ENCODE measurements at regions not wholly inside any gene's neighbourhood (a gene's known extent, or its start where the extent isn't known, plus 50 kb on each side); places are given as distances from the start of the nearest gene placed in this dataset.

DNA sequence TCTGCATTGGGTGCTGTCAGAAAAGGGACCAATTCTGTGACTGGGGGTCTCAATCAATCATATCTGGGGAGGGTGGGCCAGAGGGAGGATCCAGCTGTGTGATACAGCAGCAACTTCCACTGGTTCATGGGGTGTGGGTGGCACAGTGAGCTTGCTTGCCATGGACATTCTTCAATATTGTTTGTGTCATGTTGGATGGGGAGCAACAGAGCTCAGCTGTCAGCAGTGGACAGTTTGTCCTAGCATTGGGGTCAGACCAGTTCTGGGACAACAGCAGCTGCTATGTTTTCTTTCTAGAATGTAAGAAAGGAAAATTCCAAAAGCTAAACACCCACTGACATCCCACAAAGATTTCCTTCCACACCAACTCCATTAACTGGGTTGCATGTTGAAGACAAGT lies 221.9 kb upstream of the CDH4 start:
- H3K27me3 Mint-ChIP-seq (ENCODE audit: low read depth in 3 of 3), result peaks cover 1 to 4% (median 1%) of the 10 kb centered on the region in 3 donors
- no peak overlapping the region for H3K4me3 Mint-ChIP-seq
- H3K27ac Mint-ChIP-seq, result no peak overlapping the region
- DNase-seq, result no peak
- no peaks in the 10 kb centered on the region for H3K4me1 Mint-ChIP-seq
- H3K9me3 Mint-ChIP-seq, result peaks cover 0 to 3% (median 0%) of the 10 kb centered on the region in 6 donors
- no peaks in the 10 kb centered on the region for H3K36me3 Mint-ChIP-seq

DNA sequence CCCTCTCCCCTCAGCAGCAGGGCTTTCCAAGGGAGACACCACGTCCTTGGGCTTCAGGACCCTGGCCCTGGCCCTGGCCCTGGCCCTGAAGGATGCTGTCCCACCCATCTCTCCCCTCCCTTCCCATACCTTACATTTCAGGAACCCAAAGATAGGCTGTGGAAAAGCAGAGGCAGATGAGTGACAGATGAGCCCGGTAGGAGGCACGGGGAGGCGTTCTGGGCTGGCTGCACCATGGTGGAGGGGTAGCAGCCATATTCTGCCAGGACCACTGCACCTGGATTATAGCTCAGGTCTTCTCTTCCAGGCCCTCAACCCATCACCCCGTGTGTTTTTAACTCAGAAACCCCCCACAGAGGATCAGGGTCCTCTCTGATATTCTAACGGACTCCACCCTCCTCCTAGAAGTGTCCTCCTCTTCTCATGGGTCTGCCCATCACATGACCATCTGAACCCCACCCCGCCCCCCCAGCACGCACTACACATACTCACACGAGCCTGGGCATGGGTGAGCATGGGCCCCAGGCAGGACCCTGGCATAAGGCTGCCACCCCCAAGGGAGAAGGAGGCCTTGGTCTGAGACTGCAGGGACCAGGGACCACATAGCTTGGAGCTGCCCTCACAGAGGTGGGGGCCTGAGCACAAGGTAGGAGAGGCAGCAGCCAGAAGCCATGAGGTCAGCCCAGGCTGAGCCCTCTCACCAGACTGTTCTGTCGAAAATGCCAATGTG lies 220.8 kb upstream of the CDH4 start:
- no peak overlapping the region for H3K4me3 Mint-ChIP-seq
- no peaks in the 10 kb centered on the region for H3K4me1 Mint-ChIP-seq
- peaks cover 0 to 3% (median 0%) of the 10 kb centered on the region in 6 donors for H3K9me3 Mint-ChIP-seq
- no peaks in the 10 kb centered on the region for H3K36me3 Mint-ChIP-seq
- H3K27ac Mint-ChIP-seq, result no peak overlapping the region
- no peak for DNase-seq
- H3K27me3 Mint-ChIP-seq (ENCODE audit: low read depth in 3 of 3), result peaks cover 0 to 4% (median 1%) of the 10 kb centered on the region in 3 donors

DNA sequence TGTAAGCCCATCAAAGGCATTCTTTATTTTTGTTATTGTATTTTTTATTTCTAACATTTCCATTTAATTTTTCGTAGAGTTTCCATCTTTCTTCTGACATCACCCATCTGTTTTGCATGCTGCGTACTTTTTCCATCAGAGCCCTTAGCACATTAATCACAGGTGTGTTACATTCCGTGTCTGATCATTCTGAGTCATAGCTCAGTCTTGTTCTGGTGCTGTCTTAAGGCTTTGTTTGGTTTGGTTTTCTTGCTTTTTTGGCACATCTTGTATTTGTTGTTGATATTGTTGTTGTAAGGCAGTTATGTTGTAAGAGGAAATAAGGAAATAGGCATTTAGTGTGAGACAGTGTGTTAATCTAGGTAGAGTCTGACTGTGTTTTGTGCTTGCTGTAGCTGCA lies 214.6 kb upstream of the CDH4 start:
- Mint-ChIP-seq H3K36me3 (no peaks in the 10 kb centered on the region), H3K27ac (no peak overlapping the region), H3K27me3 (ENCODE audit: low read depth in 3 of 3) (peaks cover 0 to 9% (median 4%) of the 10 kb centered on the region in 3 donors), H3K4me1 (no peaks in the 10 kb centered on the region), H3K4me3 (no peak overlapping the region), H3K9me3 (peaks cover 0 to 11% (median 0%) of the 10 kb centered on the region in 6 donors)
- no peak for DNase-seq

DNA sequence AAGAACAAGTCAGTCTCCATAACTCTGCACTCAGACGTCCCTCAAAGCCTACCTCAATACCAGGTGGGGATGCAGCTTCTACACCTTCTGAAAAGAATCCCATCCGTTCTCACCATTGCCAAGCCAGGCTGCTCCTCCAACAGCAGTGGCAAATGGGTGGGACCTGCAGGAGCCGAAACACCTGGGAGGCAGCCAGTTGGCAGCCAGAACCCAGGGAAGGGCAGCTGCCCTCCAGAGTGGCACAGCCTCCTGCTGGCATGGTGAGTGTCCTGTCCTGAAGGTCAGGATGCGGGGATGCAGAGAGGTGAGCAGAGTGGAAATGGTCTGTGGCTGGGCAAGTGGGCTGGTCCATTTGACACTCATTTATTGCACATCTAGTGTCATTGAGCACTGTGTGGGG lies 210.6 kb upstream of the CDH4 start:
- Mint-ChIP-seq H3K36me3 (no peaks in the 10 kb centered on the region), H3K27ac (no peak overlapping the region), H3K9me3 (peaks cover 0 to 11% (median 0%) of the 10 kb centered on the region in 6 donors), H3K27me3 (ENCODE audit: low read depth in 3 of 3) (peaks cover 4 to 8% (median 4%) of the 10 kb centered on the region in 3 donors), H3K4me1 (no peaks in the 10 kb centered on the region), H3K4me3 (no peak overlapping the region)
- DNase-seq, result no peak

DNA sequence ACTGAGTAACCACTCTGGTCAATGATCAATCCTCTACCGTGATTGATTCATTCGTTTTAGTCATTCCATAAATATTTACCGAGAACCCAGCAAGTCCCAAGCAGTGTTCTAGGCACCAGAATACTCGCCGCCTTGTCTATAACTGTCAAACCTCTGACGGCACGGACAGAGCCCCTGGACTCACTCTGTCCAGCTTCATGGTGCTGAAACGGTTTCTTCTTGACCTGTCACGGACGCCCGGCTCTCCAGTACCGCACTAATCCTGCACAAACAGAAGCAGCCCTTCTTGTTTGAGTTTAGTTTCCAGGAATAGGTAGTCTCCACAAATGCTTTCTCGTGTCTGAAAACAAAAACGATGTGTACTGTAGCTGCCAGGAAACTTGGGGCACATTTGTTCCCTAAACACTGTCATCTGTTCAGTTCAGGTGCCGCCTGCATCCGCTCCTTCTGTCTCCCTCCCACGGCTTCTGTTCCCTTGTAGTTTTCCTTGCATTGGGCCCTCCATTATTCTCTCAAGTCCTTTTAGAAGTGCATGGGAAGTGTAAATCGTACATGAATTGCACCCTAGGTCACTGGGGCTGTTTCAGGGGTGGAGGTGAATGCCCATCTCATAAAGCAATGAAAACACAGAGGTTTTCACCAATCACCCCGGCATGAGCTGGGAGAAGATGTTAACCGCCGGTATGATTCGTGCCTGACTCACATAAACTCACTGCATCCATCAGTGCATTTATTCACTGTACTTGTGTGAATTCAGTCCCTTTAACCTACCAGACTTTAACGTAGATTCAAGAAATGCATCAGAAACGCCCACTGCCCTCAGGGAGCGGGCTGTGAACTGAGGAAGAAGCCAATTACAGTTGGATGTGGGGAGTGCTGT lies 209.3 kb upstream of the CDH4 start:
- no peaks in the 10 kb centered on the region for H3K36me3 Mint-ChIP-seq
- no peaks in the 10 kb centered on the region for H3K4me1 Mint-ChIP-seq
- H3K27ac Mint-ChIP-seq, result no peak overlapping the region
- H3K27me3 Mint-ChIP-seq (ENCODE audit: low read depth in 3 of 3), result peaks cover 2 to 6% (median 6%) of the 10 kb centered on the region in 3 donors
- no peaks in the 10 kb centered on the region for H3K9me3 Mint-ChIP-seq
- no peak for DNase-seq
- no peak overlapping the region for H3K4me3 Mint-ChIP-seq

DNA sequence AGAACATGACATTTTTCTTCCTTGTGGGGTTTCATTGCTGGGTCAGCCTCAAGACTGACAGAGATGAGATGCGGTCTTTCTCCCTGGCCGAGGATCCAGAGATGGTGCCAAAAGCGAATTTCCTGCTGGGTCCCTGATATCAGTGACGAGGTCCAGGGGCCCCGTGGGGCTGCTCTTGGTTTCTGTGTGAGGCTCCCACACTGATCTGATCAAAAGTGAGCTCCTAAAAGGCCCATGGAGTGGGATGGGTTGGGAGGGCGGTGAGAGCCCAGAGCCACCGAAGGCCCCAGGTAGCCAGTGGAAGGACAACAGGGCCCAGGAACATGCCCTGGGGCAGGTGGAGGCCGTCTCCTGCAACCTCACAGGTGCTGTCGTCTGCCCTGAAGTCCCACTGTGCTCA lies 208.4 kb upstream of the CDH4 start:
- no peak for DNase-seq

DNA sequence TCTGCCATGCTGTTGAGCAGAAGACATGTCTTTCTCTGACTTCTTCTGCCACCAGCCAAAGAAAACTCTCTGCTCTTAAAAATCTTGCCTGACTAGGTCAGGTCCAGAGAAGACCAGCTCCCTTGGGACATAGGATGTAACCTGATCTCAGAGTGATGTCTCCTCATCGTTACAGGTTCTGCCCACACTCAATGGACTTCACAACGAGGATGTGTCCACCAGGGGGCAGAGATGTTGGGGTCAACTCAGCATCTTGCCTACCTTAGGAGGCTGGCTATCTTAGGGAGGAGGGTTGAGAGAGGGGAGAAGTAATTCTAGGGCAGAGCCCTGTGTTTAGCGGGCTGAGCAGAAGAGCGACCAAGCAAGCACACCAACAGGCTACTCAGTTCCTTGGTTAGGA lies 207.6 kb upstream of the CDH4 start:
- Mint-ChIP-seq H3K9me3 (no peaks in the 10 kb centered on the region), H3K4me1 (no peaks in the 10 kb centered on the region), H3K27me3 (ENCODE audit: low read depth in 3 of 3) (peaks cover 2 to 6% (median 6%) of the 10 kb centered on the region in 3 donors), H3K36me3 (no peaks in the 10 kb centered on the region), H3K4me3 (no peak overlapping the region), H3K27ac (no peak overlapping the region)
- DNase-seq, result no peak

More for the DNA sequence above, 208.4 kb upstream of the CDH4 start:
- Mint-ChIP-seq H3K27ac (no peak overlapping the region), H3K36me3 (no peaks in the 10 kb centered on the region), H3K4me1 (no peaks in the 10 kb centered on the region), H3K9me3 (no peaks in the 10 kb centered on the region), H3K27me3 (ENCODE audit: low read depth in 3 of 3) (peaks cover 2 to 6% (median 6%) of the 10 kb centered on the region in 3 donors), H3K4me3 (no peak overlapping the region)

DNA sequence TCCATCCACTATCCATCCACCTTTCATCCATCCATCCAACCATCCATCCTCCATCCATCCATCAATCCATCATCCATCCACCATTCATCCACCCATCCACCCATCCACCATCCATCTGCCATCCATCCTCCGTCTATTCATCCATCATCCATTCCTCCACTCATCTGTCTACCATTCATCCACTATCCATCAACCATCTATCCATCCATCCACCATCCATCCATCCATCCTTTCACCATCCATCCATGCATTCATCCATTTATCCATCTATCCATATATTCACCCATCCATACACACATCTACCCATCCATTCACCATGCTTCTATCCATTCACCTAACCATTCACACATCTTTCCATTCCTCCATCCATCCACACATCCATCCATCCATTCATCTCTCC lies 207.0 kb upstream of the CDH4 start:
- no peak for DNase-seq
- no peak overlapping the region for H3K4me3 Mint-ChIP-seq
- peaks cover 2 to 6% (median 6%) of the 10 kb centered on the region in 3 donors for H3K27me3 Mint-ChIP-seq (ENCODE audit: low read depth in 3 of 3)
- no peaks in the 10 kb centered on the region for H3K36me3 Mint-ChIP-seq
- H3K4me1 Mint-ChIP-seq, result no peaks in the 10 kb centered on the region
- H3K9me3 Mint-ChIP-seq, result no peaks in the 10 kb centered on the region
- no peak overlapping the region for H3K27ac Mint-ChIP-seq

DNA sequence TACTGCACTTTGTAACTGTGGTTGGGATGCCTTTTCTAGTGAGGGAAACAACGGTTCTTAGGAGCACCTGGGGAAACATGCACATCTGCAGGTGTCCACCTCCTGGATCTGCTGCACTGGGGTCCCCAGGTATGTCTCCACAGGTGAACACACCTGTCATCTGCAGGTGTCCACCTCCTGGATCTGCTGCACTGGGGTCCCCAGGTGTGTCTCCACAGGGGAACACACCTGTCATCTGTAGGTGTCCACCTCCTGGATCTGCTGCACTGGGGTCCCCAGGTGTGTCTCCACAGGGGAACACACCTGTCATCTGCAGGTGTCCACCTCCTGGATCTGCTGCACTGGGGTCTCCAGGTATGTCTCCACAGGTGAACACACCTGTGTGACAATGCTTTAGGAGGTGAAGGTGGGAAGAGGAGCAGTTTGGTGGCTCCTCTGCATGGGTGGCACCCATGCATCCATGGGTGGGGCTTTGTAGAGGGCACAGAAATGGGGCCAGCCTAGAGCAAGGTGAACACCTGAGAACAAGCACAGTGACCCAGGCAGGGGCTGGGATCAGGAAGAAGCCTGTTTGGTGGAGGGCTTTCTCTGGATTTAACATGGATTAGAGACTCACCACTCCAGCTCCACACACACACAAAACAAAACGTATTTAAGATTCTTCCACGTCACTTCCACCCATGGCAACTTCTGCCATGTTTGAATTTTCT lies 206.0 kb upstream of the CDH4 start:
- peaks cover 2 to 6% (median 4%) of the 10 kb centered on the region in 3 donors for H3K27me3 Mint-ChIP-seq (ENCODE audit: low read depth in 3 of 3)
- H3K4me3 Mint-ChIP-seq, result no peak overlapping the region
- DNase-seq, result no peak
- no peaks in the 10 kb centered on the region for H3K9me3 Mint-ChIP-seq
- H3K36me3 Mint-ChIP-seq, result no peaks in the 10 kb centered on the region
- no peak overlapping the region for H3K27ac Mint-ChIP-seq
- no peaks in the 10 kb centered on the region for H3K4me1 Mint-ChIP-seq

DNA sequence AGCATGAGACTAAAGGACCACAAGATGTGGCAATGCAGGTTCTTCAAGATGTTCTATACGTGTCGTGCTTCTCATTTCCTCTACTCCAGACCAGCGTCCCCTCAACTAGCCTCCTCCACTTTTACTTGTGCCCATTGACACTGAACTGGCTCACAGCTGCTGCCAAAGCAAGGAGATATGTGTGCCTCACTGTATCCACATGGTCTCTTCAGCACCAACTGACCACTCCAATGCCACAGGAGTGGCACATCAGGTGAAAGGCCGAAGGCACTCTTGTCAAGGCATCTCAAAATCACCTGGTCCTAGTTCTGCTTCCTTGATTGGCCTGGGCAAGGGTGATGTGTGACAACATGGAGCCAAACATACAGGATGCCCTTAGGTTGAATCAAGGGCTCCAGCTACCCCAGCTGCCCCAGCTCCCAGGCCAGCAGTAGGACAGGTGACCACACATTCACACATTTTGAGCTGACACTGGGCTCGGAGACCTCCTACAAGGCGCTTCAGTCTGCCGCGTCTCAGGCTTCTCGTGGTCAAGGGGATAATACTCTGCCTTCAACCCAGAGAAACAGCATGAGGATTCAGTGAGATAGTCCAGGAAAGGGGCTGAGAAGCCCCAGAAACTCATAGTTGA lies 205.2 kb upstream of the CDH4 start:
- H3K36me3 Mint-ChIP-seq, result no peaks in the 10 kb centered on the region
- no peak overlapping the region for H3K27ac Mint-ChIP-seq
- peaks cover under 1 to 6% (median 4%) of the 10 kb centered on the region in 3 donors for H3K27me3 Mint-ChIP-seq (ENCODE audit: low read depth in 3 of 3)
- no peak overlapping the region for H3K4me3 Mint-ChIP-seq
- H3K4me1 Mint-ChIP-seq, result no peaks in the 10 kb centered on the region
- H3K9me3 Mint-ChIP-seq, result no peaks in the 10 kb centered on the region
- DNase-seq, result no peak

DNA sequence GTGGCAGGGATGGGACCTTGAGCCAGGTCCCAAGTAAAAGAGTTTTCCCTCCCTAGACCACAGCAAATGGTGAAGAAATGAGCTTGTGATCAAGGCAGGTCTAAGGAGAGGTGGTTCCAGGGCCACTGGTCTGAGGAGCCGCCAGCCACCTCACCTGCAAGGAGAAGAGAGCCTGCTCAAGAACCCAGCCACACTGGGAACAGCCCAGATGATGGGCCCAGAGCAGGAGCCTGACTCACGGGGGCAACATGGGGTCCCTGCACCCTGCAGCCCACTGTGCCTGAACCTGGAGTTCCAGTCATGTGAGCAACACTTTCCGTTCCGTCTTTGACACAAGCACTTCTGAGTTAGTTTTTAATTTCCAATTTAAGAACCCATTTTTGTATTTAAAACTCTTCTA lies 204.5 kb upstream of the CDH4 start:
- no peaks in the 10 kb centered on the region for H3K36me3 Mint-ChIP-seq
- peaks cover 0 to 6% (median 4%) of the 10 kb centered on the region in 3 donors for H3K27me3 Mint-ChIP-seq (ENCODE audit: low read depth in 3 of 3)
- no peak for DNase-seq
- H3K27ac Mint-ChIP-seq, result no peak overlapping the region
- no peaks in the 10 kb centered on the region for H3K4me1 Mint-ChIP-seq
- no peak overlapping the region for H3K4me3 Mint-ChIP-seq
- no peaks in the 10 kb centered on the region for H3K9me3 Mint-ChIP-seq

DNA sequence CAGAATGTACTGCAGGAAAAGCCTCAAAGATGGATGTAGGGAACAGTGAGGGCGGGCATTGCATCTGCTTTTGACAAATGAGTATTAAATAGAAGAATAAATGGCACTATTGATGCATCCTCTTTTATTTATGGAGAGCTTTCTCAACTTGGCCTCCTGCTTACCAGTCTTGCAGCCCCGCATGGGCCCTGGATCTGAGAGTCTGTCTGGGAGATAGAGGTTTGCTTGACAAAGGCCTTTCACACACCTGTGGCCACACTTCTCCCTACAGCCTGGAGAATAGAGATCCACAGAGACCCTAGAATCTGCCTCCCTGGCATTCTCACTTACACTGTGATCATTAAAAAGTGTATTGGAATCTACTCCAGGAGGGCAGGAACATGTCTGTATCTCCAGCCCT lies 203.8 kb upstream of the CDH4 start:
- H3K36me3 Mint-ChIP-seq, result no peaks in the 10 kb centered on the region
- no peak overlapping the region for H3K4me3 Mint-ChIP-seq
- no peaks in the 10 kb centered on the region for H3K9me3 Mint-ChIP-seq
- H3K27me3 Mint-ChIP-seq (ENCODE audit: low read depth in 3 of 3), result peaks cover 0 to 4% (median 2%) of the 10 kb centered on the region in 3 donors
- no peak overlapping the region for H3K27ac Mint-ChIP-seq
- no peaks in the 10 kb centered on the region for H3K4me1 Mint-ChIP-seq
- DNase-seq, result no peak

DNA sequence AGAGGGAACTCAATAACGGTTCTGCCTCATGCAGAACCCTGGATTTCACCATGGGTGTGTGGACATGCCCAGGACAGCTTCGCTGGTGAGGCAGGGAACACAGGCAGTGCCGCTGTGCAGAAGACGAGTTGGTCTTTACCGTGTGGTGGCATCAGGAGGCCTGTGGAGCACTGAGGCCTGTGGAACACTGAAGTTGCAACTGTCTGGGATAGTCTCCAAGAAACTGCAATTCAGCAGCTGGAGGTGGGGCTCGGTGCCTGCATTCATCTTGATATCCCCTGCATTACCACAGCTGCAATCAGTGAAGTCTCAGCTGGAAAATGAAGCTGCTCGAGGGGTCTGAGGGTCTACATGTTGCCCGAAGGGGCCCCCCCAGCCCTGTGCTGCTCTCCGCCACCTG lies 202.4 kb upstream of the CDH4 start:
- Mint-ChIP-seq H3K36me3 (no peaks in the 10 kb centered on the region), H3K27ac (no peak overlapping the region), H3K9me3 (no peaks in the 10 kb centered on the region), H3K4me1 (no peaks in the 10 kb centered on the region), H3K4me3 (no peak overlapping the region), H3K27me3 (ENCODE audit: low read depth in 3 of 3) (peaks cover 0 to 4% (median 2%) of the 10 kb centered on the region in 3 donors)
- no peak for DNase-seq

All from immature natural killer cell (primary cell).